ENCODE measurements at regions not wholly inside any gene's neighbourhood (a gene's known extent, or its start where the extent isn't known, plus 50 kb on each side); places are given as distances from the start of the nearest gene placed in this dataset.
"Not testable (repeated sequence)": the region's sequence is repeated elsewhere in the genome, so short reads cannot be mapped to it uniquely, and the experiment has no call there.

- Histone ChIP-seq H3K9me3 (no peaks in the 10 kb centered on the region), H3K4me3 (no peak overlapping the region), H3K4me1 (no peaks in the 10 kb centered on the region), H3K27ac (no peak overlapping the region), H3K27me3 (no peaks in the 10 kb centered on the region), H3K36me3 (no peaks in the 10 kb centered on the region)
- intact Hi-C loops (cut with DNase I), result no loop called here
- DNase-seq (ENCODE audit: extremely low spot score in 2 of 2), result no peak
- TF ChIP-seq POLR2AphosphoS5 (IDR thresholded peaks at IDR 0.05; ENCODE audit: insufficient read depth in 1 of 2, low read depth in 1 of 2) (peak in 1 of 2 donors; percentile 8), POLR2A (IDR thresholded peaks at IDR 0.05) (no peak)
Observed at GRCh38 chr9:107577140-107577776, 87.7 kb upstream of the KLF4 start.

GRCh38 chr9:107571148-107571547 is 81.6 kb upstream of the KLF4 start:
- no peak overlapping the region for H3K27ac ChIP-seq
- H3K9me3 ChIP-seq, result no peaks in the 10 kb centered on the region
- H3K27me3 ChIP-seq, result no peaks in the 10 kb centered on the region
- H3K4me1 ChIP-seq, result no peaks in the 10 kb centered on the region
- no peak for DNase-seq (ENCODE audit: extremely low spot score in 2 of 2)
- H3K4me3 ChIP-seq, result no peak overlapping the region
- no peaks in the 10 kb centered on the region for H3K36me3 ChIP-seq
- TF ChIP-seq POLR2AphosphoS5 (IDR thresholded peaks at IDR 0.05; ENCODE audit: insufficient read depth in 1 of 2, low read depth in 1 of 2) (no peak), POLR2A (IDR thresholded peaks at IDR 0.05) (no peak), CTCF (IDR thresholded peaks at IDR 0.05) (no peak)
- intact Hi-C loops (cut with DNase I), result no loop called here

GRCh38 chr9:107569174-107569573 is 79.6 kb upstream of the KLF4 start:
- Histone ChIP-seq H3K4me1 (no peaks in the 10 kb centered on the region), H3K27me3 (no peaks in the 10 kb centered on the region), H3K27ac (no peak overlapping the region), H3K4me3 (no peak overlapping the region), H3K36me3 (no peaks in the 10 kb centered on the region), H3K9me3 (no peaks in the 10 kb centered on the region)
- intact Hi-C loops (cut with DNase I), result no loop called here
- no peak for DNase-seq (ENCODE audit: extremely low spot score in 2 of 2)
- TF ChIP-seq CTCF (IDR thresholded peaks at IDR 0.05) (no peak), POLR2AphosphoS5 (IDR thresholded peaks at IDR 0.05; ENCODE audit: insufficient read depth in 1 of 2, low read depth in 1 of 2) (no peak)

GRCh38 chr9:107568406-107568805 is 78.8 kb upstream of the KLF4 start:
- H3K4me1 ChIP-seq; H3K4me3 ChIP-seq; H3K9me3 ChIP-seq; intact Hi-C loops (cut with DNase I); DNase-seq (ENCODE audit: extremely low spot score in 2 of 2); H3K27me3 ChIP-seq; H3K36me3 ChIP-seq; H3K27ac ChIP-seq: not testable (repeated sequence)

- intact Hi-C loops (cut with DNase I), result no loop called here
- Histone ChIP-seq H3K4me3 (no peak overlapping the region), H3K4me1 (no peaks in the 10 kb centered on the region), H3K9me3 (no peaks in the 10 kb centered on the region), H3K36me3 (no peaks in the 10 kb centered on the region), H3K27ac (no peak overlapping the region), H3K27me3 (no peaks in the 10 kb centered on the region)
- no peak for DNase-seq (ENCODE audit: extremely low spot score in 2 of 2)
- no peak for TF ChIP-seq POLR2A (IDR thresholded peaks at IDR 0.05)
- TF ChIP-seq POLR2AphosphoS5 (IDR thresholded peaks at IDR 0.05; ENCODE audit: insufficient read depth in 1 of 2, low read depth in 1 of 2), result no peak
- no peak for TF ChIP-seq CTCF (IDR thresholded peaks at IDR 0.05)
Observed at GRCh38 chr9:107567462-107567861, 77.9 kb upstream of the KLF4 start.

GRCh38 chr9:107566611-107567061 is 77.1 kb upstream of the KLF4 start:
- intact Hi-C loops (cut with DNase I), result no loop called here
- TF ChIP-seq POLR2A (IDR thresholded peaks at IDR 0.05), result no peak
- TF ChIP-seq POLR2AphosphoS5 (IDR thresholded peaks at IDR 0.05; ENCODE audit: insufficient read depth in 1 of 2, low read depth in 1 of 2), result no peak
- TF ChIP-seq CTCF (IDR thresholded peaks at IDR 0.05), result no peak
- Histone ChIP-seq H3K27me3 (no peaks in the 10 kb centered on the region), H3K36me3 (no peaks in the 10 kb centered on the region), H3K4me3 (no peak overlapping the region), H3K27ac (no peak overlapping the region), H3K9me3 (no peaks in the 10 kb centered on the region), H3K4me1 (no peaks in the 10 kb centered on the region)
- no peak for DNase-seq (ENCODE audit: extremely low spot score in 2 of 2)

Data from vagina (tissue), 2 donors.